Ishikawa (cell line): ENCODE measurements at regions not wholly inside any gene's neighbourhood (a gene's known extent, or its start where the extent isn't known, plus 50 kb on each side); places are given as distances from the start of the nearest gene placed in this dataset.

Source experiments
- CEBPB ChIP-seq: IDR thresholded peaks from 2 replicates; pipeline ENCODE4 v1.6.1; 2012
- CREB1 ChIP-seq: IDR thresholded peaks from 2 replicates; pipeline ENCODE4 v1.6.1; 2012; ENCODE audit warnings: low read depth
- EGR1 ChIP-seq: IDR thresholded peaks from 2 replicates; pipeline ENCODE4 v1.6.1; 2012
- EP300 ChIP-seq: IDR thresholded peaks from 2 replicates; pipeline ENCODE4 v1.6.1; 2012; ENCODE audit warnings: borderline replicate concordance
- FOXM1 ChIP-seq: IDR thresholded peaks from 2 replicates; pipeline ENCODE4 v1.6.1; 2012; ENCODE audit warnings: low read depth, borderline replicate concordance
- MAX ChIP-seq: IDR thresholded peaks from 2 replicates; pipeline ENCODE4 v1.6.1; 2012
- NFIC ChIP-seq: IDR thresholded peaks from 2 replicates; pipeline ENCODE4 v1.6.1; 2012
- RAD21 ChIP-seq: IDR thresholded peaks from 2 replicates; pipeline ENCODE4 v1.6.1; 2012; ENCODE audit warnings: low read depth
- REST ChIP-seq: IDR thresholded peaks from 2 replicates; pipeline ENCODE4 v1.6.1; 2012; ENCODE audit warnings: low read depth, mild to moderate bottlenecking
- TAF1 ChIP-seq: IDR thresholded peaks from 2 replicates; pipeline ENCODE4 v1.6.1; 2012; ENCODE audit warnings: low read depth, mild to moderate bottlenecking
- TCF12 ChIP-seq: IDR thresholded peaks from 2 replicates; pipeline ENCODE4 v1.6.1; 2012; ENCODE audit warnings: low read depth
- TEAD4 ChIP-seq: IDR thresholded peaks from 2 replicates; pipeline ENCODE4 v1.6.1; 2012
- YY1 ChIP-seq: IDR thresholded peaks from 2 replicates; pipeline ENCODE4 v1.6.1; 2012; ENCODE audit warnings: low read depth
- ZBTB7A ChIP-seq: IDR thresholded peaks from 2 replicates; pipeline ENCODE4 v1.6.1; 2012; ENCODE audit warnings: low read depth
- TF ChIP-seq, protein P1 (sequence below): IDR thresholded peaks from 2 replicates; pipeline ENCODE4 v1.6.1; 2012

DNA sequence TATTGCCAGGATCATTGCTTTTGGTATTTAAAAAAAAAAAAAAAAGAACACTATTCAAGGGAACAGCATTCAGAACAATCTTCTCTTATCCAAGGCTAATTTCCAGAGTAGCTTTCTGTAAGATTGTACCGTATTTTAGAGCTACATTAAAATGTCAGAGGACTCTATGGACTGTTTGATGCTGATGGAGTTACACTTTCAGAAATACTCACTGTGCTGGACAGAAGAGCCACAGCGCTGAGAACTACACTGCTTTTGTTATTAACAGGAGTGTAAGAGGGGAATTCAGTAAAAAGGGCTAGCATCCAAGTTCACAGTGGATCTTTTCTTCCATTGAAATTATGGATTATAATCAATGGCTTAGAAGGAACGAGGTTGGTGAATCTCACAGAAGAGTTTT, 247.7 kb downstream of the AHR start:
- no peak for TF ChIP-seq RAD21
- TF ChIP-seq, protein P1, sequence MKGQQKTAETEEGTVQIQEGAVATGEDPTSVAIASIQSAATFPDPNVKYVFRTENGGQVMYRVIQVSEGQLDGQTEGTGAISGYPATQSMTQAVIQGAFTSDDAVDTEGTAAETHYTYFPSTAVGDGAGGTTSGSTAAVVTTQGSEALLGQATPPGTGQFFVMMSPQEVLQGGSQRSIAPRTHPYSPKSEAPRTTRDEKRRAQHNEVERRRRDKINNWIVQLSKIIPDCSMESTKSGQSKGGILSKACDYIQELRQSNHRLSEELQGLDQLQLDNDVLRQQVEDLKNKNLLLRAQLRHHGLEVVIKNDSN = no peak
- no peak for TF ChIP-seq YY1
- TF ChIP-seq CREB1 = no peak

DNA sequence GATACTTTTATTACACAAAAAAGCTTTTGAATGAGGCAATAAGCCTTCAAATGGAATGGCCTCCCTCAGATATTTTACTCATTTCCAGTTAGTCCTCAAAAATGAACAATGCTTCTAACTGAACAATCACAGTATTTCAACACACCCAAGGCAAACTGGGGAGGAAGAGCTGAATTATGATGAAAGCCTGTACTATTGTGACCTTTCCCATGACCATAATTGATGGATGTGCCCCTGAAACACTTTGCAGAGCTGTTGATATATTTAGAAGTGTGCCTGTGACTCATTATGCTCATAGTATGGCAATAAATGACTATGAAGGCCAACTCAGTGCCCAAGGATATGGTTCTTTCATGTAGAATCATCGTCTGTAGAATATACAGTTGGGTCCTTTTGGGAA, 248.1 kb downstream of the AHR start:
- no peak for TF ChIP-seq TEAD4
- no peak for TF ChIP-seq TAF1
- TF ChIP-seq ZBTB7A = no peak

GRCh38 chr7:17548014-17548653, 249.7 kb downstream of the AHR start:
- no peak for TF ChIP-seq FOXM1
- no peak for TF ChIP-seq CREB1
- TF ChIP-seq TEAD4 = no peak
- TF ChIP-seq RAD21 = no peak
- TF ChIP-seq EP300 = no peak
- no peak for TF ChIP-seq EGR1
- no peak for TF ChIP-seq ZBTB7A
- no peak for TF ChIP-seq REST
- TF ChIP-seq, protein P1 = no peak
- TF ChIP-seq TAF1 = no peak
- TF ChIP-seq YY1 = no peak
- TF ChIP-seq TCF12 = no peak
- no peak for TF ChIP-seq NFIC
- no peak for TF ChIP-seq CEBPB
- TF ChIP-seq MAX = no peak

GRCh38 chr7:17549406-17549805, 251.0 kb downstream of the AHR start:
- TF ChIP-seq EP300 (no peak), REST (no peak), EGR1 (no peak), YY1 (no peak), TCF12 (no peak), CEBPB (no peak), RAD21 (no peak), TEAD4 (no peak), FOXM1 (no peak), MAX (no peak), TAF1 (no peak)
- TF ChIP-seq, protein P1 = no peak

DNA sequence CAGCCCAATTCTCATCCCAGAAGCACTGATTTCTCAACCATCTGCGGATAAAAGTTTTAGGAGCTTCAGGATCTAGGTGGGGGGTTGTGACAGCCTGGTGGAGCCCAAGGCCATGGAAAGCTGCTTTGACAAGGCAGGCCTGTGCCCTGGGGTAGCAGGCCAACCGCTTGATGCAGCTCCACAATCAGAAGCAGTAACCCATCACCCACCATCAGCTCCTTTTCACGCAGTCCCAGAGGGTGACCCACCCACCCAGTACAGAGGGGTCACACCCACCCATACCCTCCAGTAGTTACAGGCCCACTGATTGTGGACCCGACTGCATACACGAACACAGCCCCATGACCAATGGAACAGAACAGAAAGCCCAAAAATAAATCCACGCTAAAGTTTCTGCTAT, 253.9 kb downstream of the AHR start:
- TF ChIP-seq NFIC (no peak), ZBTB7A (no peak), FOXM1 (no peak), TEAD4 (no peak), REST (no peak), YY1 (no peak), MAX (no peak), EP300 (no peak), TCF12 (no peak), CEBPB (no peak), TAF1 (no peak), RAD21 (no peak), CREB1 (no peak)
- TF ChIP-seq, protein P1 = no peak
